ENCODE measurements at regions not wholly inside any gene's neighbourhood (a gene's known extent, or its start where the extent isn't known, plus 50 kb on each side); places are given as distances from the start of the nearest gene placed in this dataset.

DNA sequence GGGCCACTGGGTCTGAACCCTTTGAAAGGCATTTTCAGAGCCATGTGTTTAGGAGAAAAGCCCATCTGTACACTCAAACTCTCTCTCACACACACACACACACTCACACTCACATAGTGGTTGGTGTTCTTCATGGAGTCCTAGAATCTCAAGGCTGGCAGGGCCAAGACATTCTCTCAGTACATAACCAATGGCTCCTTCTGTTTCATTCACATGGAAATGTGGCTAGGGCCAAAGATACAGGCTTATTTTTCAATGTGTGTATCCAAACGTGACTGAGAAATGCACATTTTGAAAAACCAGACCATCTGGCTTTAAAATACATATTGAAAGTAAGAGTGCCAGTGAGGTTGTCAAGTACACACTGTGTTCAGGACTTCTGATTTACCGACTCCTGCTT is 59.0 kb upstream of the SALL1 start:
- H3K27me3 Mint-ChIP-seq (ENCODE audit: low read depth): no peaks in the 10 kb centered on the region
- DNase-seq (ENCODE audit: low spot score): no peak
- peaks cover 5% of the 10 kb centered on the region for H3K9me3 Mint-ChIP-seq (ENCODE audit: low read depth)
- H3K4me3 Mint-ChIP-seq (ENCODE audit: unreplicated experiment): no peak overlapping the region
- no peak overlapping the region for H3K27ac Mint-ChIP-seq (ENCODE audit: unreplicated experiment)
- no peak for TF ChIP-seq CTCF (IDR thresholded peaks at IDR 0.05)
- no peaks in the 10 kb centered on the region for H3K4me1 Mint-ChIP-seq (ENCODE audit: low read depth)
- H3K36me3 Mint-ChIP-seq (ENCODE audit: low read depth): no peaks in the 10 kb centered on the region

DNA sequence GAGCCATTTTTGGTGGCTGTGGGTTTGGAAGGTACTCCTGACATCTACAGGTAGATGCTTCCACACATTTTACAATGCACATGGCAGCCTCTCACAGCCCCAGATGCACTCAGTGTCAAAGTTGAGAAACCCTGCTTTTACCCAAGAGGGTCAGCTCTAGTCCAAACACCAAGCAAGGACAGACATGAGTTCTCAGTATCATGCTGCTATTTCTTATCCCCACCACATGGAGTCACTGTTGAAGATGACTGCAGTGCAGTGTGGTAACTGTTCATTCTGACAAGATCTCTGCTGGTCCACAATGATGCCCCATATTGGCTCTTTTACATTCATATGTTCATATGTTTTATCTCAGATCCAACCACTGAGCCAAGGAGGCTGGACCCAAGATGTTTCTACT is 50.5 kb upstream of the SALL1 start:
- TF ChIP-seq CTCF (IDR thresholded peaks at IDR 0.05): no peak
- Mint-ChIP-seq H3K4me3 (ENCODE audit: unreplicated experiment) (no peak overlapping the region), H3K4me1 (ENCODE audit: low read depth) (no peaks in the 10 kb centered on the region), H3K27ac (ENCODE audit: unreplicated experiment) (no peak overlapping the region), H3K36me3 (ENCODE audit: low read depth) (no peaks in the 10 kb centered on the region), H3K9me3 (ENCODE audit: low read depth) (peaks cover 39% of the 10 kb centered on the region), H3K27me3 (ENCODE audit: low read depth) (no peaks in the 10 kb centered on the region)
- no peak for DNase-seq (ENCODE audit: low spot score)

All from chondrocyte (in vitro differentiated cells).